GM23338 (cell line): ENCODE measurements at regions not wholly inside any gene's neighbourhood (a gene's known extent, or its start where the extent isn't known, plus 50 kb on each side); places are given as distances from the start of the nearest gene placed in this dataset.

Source experiments
- ATAC-seq: fragments of 200-7000 bp; cut with Tn5 transposase; 3 replicates; pipeline ENCODE4 v1.9.1; 2020
- DNase-seq: peaks from one replicate; pipeline ENCODE4 v3.0.0-alpha.2; 2015; ENCODE audit warnings: low spot score
- H2AFZ ChIP-seq: fragments of 200-600 bp; sonication (generic); 2 replicates; pipeline ENCODE4 v1.8.0; 2016; ENCODE audit warnings: antibody characterized with exemption, mild to moderate bottlenecking, moderate library complexity
- H3F3A ChIP-seq: fragments of 200-600 bp; sonication (generic); replicated peaks from 2 replicates; pipeline ENCODE4 v1.8.0; 2017; ENCODE audit warnings: antibody characterized with exemption, mixed run types, low read depth
- H3K27ac ChIP-seq: fragments of 200-600 bp; sonication (generic); 2 replicates; pipeline ENCODE4 v1.6.1; 2016; ENCODE audit warnings: low read depth
- H3K27me3 ChIP-seq: fragments of 200-600 bp; sonication (generic); 2 replicates; pipeline ENCODE4 v1.8.0; 2016; ENCODE audit warnings: mild to moderate bottlenecking, mixed run types, moderate library complexity; ENCODE audit not compliant: insufficient read depth
- H3K36me3 ChIP-seq: fragments of 200-600 bp; sonication (generic); 2 replicates; pipeline ENCODE4 v1.8.0; 2016; ENCODE audit warnings: mild to moderate bottlenecking; ENCODE audit not compliant: insufficient read depth
- H3K4me1 ChIP-seq: fragments of 200-600 bp; sonication (generic); 2 replicates; pipeline ENCODE4 v1.8.0; 2016; ENCODE audit warnings: mild to moderate bottlenecking, moderate library complexity; ENCODE audit not compliant: insufficient read depth
- H3K4me2 ChIP-seq: fragments of 200-600 bp; sonication (generic); 2 replicates; pipeline ENCODE4 v1.7.1; 2017; ENCODE audit warnings: mixed run types
- H3K4me3 ChIP-seq: fragments of 200-600 bp; sonication (generic); 2 replicates; pipeline ENCODE4 v1.6.1; 2016; ENCODE audit warnings: mixed run types
- H3K79me2 ChIP-seq: fragments of 200-600 bp; sonication (generic); replicated peaks from 2 replicates; pipeline ENCODE4 v1.8.0; 2017; ENCODE audit warnings: mild to moderate bottlenecking; ENCODE audit not compliant: insufficient read depth
- H3K9me2 ChIP-seq: fragments of 200-600 bp; sonication (generic); 2 replicates; pipeline ENCODE4 v1.8.0; 2017; ENCODE audit not compliant: insufficient read depth
- H4K20me1 ChIP-seq: fragments of 200-600 bp; sonication (generic); replicated peaks from 2 replicates; pipeline ENCODE4 v1.8.0; 2017; ENCODE audit warnings: mild to moderate bottlenecking; ENCODE audit not compliant: insufficient read depth
- H3K27ac Mint-ChIP-seq: 2 replicates; pipeline ENCODE4 v1.8.0; 2020; ENCODE audit warnings: inconsistent platforms, mild to moderate bottlenecking, moderate library complexity, mixed read lengths
- H3K27me3 Mint-ChIP-seq: 3 replicates; pipeline ENCODE4 v1.8.0; 2022; ENCODE audit warnings: low read depth, mild to moderate bottlenecking, moderate library complexity, mixed read lengths, inconsistent platforms; ENCODE audit not compliant: insufficient read depth, poor library complexity
- H3K36me3 Mint-ChIP-seq: 3 replicates; pipeline ENCODE4 v1.8.0; 2021; ENCODE audit warnings: low read depth, mild to moderate bottlenecking, inconsistent platforms, moderate library complexity, mixed read lengths
- H3K4me1 Mint-ChIP-seq: 3 replicates; pipeline ENCODE4 v1.8.0; 2020; ENCODE audit warnings: mild to moderate bottlenecking, inconsistent platforms, mixed read lengths
- H3K4me3 Mint-ChIP-seq: 3 replicates; pipeline ENCODE4 v1.8.0; 2021; ENCODE audit warnings: moderate library complexity, mild to moderate bottlenecking, inconsistent platforms, mixed read lengths
- H3K9me3 Mint-ChIP-seq: 3 replicates; pipeline ENCODE4 v1.8.0; 2020; ENCODE audit warnings: moderate library complexity, mild to moderate bottlenecking, inconsistent platforms, mixed read lengths
- ETS1 ChIP-seq: IDR thresholded peaks from 2 replicates; pipeline ENCODE4 v1.6.1; 2016; ENCODE audit warnings: antibody characterized with exemption
- EZH2phosphoT487 ChIP-seq: fragments of 200-600 bp; sonication (generic); IDR thresholded peaks from one replicate; pipeline ENCODE4 v1.8.1; 2018; ENCODE audit warnings: antibody characterized with exemption; ENCODE audit not compliant: unreplicated experiment
- JUNB ChIP-seq: IDR thresholded peaks from one replicate; pipeline ENCODE4 v1.6.1; 2016; ENCODE audit warnings: antibody characterized with exemption; ENCODE audit not compliant: unreplicated experiment
- NANOG ChIP-seq: IDR thresholded peaks from 2 replicates; pipeline ENCODE4 v1.6.1; 2016; ENCODE audit warnings: antibody characterized with exemption, borderline replicate concordance
- POLR2AphosphoS5 ChIP-seq: IDR thresholded peaks from 2 replicates; pipeline ENCODE4 v1.6.1; 2016; ENCODE audit warnings: antibody characterized with exemption, low read depth
- STAT1 ChIP-seq: IDR thresholded peaks from one replicate; pipeline ENCODE4 v1.6.1; 2016; ENCODE audit warnings: antibody characterized with exemption; ENCODE audit not compliant: unreplicated experiment
- ZNF462 ChIP-seq: fragments of 250-450 bp; sonication (Bioruptor Pico); IDR thresholded peaks from 2 replicates; pipeline ENCODE4 v1.5.0; 2020; ENCODE audit warnings: mild to moderate bottlenecking, moderate library complexity

GRCh38 chr11:122375687-122376399 lies 259.8 kb upstream of the BLID start (continued):
- no peak for TF ChIP-seq ZNF462 (CRISPR knock-in tag)

- H3K27ac Mint-ChIP-seq, result no peak overlapping the region
- Histone ChIP-seq H3K27me3 (no peaks in the 10 kb centered on the region), H3K4me3 (no peak overlapping the region), H3K36me3 (no peaks in the 10 kb centered on the region), H4K20me1 (no peaks in the 10 kb centered on the region), H3K4me2 (no peak overlapping the region), H3K4me1 (peaks cover 7% of the 10 kb centered on the region; the same call in 1 of the 2 replicates), H2AFZ (no peak overlapping the region), H3K79me2 (no peaks in the 10 kb centered on the region), H3F3A (no peaks in the 10 kb centered on the region), H3K27ac (no peak overlapping the region), H3K9me2 (no peaks in the 10 kb centered on the region)
- no peak for ATAC-seq
- TF ChIP-seq EZH2phosphoT487 (no peak), NANOG (no peak), ZNF462 (CRISPR knock-in tag) (no peak), JUNB (no peak), STAT1 (no peak), ETS1 (no peak), POLR2AphosphoS5 (no peak)
- H3K4me1 Mint-ChIP-seq, result peaks cover 25% of the 10 kb centered on the region
- no peak overlapping the region for H3K4me3 Mint-ChIP-seq
- H3K9me3 Mint-ChIP-seq, result no peaks in the 10 kb centered on the region
- peaks cover 1% of the 10 kb centered on the region for H3K27me3 Mint-ChIP-seq
- H3K36me3 Mint-ChIP-seq, result no peaks in the 10 kb centered on the region
- no peak for DNase-seq
Measured at GRCh38 chr11:122368796-122369195, 252.8 kb upstream of the BLID start.
